Left forelimb (tissue), 1 donor: ENCODE measurements at regions not wholly inside any gene's neighbourhood (a gene's known extent, or its start where the extent isn't known, plus 50 kb on each side); places are given as distances from the start of the nearest gene placed in this dataset.
A peak's percentile ranks its signal among the peaks of the same experiment; 100 is the strongest.

Experiments used
- DNase-seq: peaks from one replicate; pipeline ENCODE4 v3.0.0-alpha.2; 2018; ENCODE audit warnings: low spot score

DNA sequence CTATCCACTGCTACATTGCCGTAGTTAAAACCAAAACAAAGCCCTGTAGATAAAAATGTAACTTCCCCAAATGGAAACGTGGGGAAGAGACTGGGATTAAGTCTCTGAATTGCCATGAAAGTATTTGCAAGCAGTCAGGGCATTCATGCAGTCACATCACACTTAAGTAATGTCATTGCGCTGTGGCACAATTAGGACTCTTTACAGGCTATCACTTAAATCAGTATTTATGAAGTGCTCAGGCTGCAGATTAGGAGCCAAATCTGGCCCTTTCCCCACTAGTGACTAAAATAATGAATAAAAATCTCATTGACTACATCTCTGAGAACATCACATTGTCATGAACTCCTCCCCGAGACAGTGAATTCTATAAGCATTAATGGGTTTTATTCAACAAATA is 300.9 kb downstream of the ICOS start:
- no peak for DNase-seq

DNA sequence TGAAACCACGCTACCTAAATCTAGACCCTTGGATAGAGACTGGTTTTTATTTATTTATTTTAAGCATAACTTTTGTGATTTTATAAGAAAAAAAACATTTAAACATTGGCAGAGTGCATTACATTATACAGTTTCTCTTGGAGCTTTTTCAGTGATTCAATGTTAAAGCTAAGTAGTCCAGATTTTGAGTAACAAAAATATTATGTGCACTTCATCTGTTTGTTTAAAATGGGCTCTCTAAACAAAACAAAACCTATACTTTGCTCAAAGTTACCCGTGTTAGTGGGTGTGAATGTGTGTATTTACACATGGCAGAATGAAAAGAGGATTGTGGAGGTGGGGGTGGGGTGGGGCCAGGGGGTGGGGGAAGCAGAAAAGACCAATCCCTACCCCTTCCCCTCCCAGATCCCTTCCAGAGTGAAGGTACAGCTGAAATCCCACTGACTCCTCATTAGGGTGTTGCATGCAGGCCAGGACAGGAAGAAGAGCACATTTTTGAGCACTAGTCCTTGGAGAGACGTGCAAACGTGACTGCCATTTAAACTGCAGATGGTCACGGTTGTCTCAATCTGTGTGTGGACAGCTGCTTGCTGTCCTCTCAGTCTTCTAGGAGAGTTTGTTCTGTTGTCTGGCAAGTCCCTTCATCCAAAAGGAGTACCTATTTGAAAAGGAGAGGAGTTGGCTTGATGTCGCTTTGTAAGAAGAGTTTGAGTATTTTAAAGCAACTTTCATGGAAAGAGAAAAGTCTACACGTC is 303.0 kb downstream of the ICOS start:
- DNase-seq = no peak

DNA sequence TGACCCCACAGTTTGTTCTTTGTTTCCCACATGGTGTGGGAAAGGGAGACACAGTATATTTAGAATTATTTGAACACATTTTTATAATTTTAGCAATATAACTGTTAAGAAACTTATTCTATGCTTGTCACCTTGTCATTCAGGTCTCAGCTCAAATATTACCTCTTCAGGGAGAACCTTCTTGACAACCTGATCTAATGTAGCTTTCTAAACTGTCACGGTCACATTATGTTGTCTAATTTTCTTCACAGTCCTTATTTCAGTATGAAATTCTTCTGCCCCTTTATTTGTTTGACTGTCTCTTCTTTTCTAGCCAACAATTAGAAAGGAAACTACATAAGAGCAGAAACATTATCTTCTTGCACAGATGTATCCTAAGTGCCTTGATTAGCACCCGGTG is 304.3 kb upstream of the PARD3B start:
- no peak for DNase-seq

DNA sequence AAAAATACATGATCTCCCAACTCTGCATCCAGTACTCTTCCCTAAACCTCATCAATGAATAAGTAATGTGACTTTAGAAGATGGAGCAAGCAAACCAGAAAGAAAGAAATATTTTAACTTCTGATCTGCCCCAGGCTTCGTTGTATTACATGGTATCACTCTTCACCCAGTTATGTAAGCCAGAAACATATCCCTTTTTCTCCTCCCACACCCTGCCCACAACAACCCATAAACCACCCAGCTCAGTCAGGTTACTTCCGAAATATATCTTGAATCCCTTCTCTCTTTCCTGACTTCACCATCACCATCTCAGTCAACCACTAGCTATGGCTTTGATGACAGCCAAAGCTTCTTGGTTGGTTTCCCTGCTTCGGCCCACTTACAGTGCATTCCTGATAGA is 295.8 kb upstream of the PARD3B start:
- DNase-seq = no peak

DNA sequence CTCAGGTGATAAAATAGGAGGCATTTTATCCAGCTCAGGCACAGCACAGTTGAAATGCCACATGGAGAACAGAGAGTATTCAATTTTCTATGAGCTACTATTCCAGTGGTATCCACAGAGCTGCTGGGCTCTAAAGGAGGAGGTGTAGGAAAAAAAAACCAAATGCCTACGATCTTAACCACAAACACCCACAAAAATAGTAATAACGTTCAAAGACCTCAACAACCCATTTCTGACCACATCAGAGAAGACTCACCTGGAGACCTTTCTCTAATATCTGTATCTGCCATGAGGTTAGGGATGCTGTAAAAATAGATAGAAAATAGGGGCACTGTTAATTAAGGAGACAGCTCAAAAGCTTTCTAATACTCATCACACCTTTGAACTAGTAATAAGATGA is 294.6 kb upstream of the PARD3B start:
- no peak for DNase-seq

DNA sequence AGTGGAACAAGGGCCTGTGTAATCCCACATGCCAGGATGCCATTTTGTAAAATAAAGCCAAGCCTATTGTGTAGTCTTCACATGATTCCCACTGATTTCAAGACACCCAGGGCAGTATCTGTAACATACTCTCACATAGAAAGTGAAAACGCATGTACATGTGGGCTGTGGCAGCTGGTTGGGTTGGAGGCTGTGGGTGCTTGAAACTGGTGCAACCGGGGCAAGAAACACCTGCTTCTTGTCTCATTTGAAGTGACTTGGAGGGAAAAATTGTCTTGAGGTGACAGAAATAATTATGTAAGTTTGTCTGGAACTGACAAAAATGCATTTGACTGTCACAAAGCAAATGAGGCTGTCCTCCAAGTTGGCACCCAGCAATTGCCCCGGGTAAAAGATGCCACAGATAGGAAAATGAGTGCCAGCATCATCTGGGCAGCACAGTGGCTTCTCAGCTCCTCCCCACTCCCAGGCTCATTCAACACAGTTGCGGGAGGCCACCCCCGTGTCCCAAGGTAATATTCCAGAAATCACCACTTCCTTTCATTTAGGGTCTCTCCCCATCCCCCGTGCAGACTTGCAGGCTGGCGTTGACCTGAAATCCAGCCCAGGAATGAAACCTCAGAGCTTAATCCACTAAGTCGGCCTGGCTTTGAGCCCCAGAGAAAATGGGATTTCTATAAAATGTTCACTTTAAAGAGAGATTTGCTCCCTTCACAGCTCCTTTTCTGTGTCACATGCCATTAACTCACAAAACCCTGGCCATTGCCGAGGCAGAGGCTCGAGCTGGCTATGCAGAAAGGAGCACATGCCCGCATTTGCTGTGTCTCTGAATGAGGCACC is 293.9 kb upstream of the PARD3B start:
- DNase-seq = no peak

DNA sequence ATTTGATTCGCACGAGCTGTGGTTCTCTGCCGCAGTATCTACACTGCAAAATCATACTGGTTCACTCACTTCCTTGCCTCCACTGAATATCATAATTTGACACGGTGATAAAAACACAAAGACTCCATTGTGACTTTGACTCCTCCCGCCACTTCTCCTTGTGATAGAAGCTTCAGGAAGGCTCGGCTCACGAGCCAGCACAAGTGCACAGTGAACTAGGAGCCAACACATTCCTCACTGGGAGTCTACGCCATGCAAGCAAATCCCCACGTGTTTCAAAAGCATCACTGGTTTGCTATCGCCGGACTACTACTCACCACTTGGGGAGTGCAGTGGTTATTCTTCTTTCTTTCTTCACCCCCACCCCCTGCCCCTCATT is 293.3 kb upstream of the PARD3B start:
- no peak for DNase-seq

DNA sequence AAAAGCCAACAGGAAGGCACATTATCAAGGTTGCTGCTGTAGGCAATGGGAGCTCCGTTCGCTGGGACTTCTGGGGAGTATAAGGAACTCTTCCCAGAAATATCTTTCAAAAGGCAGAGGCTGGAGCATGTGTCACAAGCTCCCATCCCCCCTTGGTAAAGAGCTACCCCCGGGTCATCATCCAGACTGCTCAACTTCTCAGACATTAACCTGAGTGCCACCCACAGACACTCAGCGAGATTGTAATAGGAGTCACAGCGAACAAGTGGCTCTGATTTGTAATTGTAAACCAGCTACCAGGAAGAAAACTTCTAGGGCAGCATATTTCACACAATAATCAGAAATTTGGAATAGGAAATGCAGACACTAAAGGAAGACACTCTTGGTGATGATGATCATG is 290.2 kb upstream of the PARD3B start:
- no peak for DNase-seq

DNA sequence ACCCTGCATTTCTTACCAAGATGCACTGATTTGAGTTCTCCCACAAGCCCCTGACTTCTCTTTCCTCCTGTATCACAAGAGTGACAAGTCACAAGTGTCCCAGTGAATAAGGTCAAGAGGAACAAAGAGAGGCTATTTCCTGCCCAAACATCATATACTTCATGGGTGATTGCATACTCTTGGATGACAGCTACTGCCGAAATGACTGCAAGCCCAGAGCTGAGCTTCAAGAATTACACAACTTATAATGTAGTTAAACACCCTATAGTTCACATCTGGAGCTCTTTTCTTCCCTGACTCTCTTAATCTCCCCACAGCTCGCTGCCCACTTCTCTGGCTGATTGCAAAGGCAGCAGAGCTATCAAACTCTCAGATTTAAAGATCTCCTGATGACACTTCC is 289.7 kb upstream of the PARD3B start:
- DNase-seq = no peak

DNA sequence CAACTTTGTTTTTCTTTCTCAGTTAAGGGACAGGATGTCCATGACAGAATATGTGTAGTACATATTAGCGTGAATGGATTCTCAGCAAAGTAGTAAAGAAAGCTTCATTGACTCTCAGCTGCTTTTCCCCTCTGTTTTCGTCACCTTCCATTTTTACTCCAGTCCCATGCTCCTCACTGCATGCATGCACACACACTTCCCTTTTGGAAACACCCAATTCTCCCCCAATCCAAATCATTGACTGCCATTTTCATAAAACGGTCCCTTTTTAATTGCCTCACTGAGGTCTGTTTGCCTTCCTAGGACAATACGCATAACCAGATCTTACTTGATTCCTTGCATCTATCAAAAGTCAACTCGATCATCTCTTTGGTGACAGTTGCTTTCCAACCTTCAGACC is 287.5 kb upstream of the PARD3B start:
- no peak for DNase-seq

DNA sequence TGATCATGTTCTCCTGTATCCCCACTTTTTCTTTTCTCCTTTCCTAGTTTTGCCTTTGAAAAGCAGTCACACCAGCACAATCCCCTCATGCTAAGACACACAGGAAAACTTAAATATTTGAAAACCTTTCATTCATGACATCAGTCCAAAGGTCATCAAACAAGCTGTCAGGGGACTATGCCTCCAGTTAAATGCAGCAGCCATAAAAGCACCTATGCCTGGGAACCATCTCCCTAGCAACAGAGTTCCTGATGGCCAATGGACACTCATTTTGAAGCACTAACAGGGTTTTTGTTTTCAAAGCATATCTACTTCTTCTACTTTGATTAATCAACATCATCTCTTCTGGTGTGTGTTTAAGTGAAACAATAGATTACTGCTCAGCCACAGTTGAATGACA is 286.4 kb upstream of the PARD3B start:
- DNase-seq = no peak

DNA sequence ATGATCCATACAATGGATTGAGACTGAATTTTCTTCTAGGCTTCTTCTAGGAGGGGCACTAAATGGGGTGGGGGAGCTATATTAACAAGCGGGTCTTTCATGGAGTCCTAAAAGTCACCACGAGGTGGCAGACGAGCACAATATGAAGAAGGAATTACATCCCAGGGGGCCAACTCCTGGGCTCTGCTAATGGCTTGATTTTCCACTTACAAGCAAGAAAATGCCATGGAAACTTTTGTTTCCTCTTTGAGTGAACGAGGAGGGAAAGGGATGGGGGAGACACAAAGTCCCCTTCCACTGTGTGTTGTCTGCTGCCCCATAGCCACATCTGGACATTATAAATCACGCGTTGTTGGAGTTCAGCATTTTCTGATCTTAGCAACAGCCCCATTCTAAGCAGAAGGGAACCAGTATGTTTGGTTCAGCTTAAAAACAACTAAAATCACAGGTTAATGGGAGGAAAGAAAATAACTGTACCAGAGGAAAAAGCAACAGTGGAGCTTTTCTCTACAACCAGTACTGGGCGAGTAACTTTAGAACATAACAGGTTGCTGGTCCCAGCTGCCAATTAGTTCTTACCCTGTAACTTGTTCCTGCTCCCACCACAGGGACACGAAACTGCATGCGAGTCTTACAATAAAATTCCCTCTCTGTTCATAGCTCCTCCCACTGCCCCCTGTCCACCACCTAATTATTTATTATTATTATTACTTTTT is 285.0 kb upstream of the PARD3B start:
- peak; percentile 75 for DNase-seq

DNA sequence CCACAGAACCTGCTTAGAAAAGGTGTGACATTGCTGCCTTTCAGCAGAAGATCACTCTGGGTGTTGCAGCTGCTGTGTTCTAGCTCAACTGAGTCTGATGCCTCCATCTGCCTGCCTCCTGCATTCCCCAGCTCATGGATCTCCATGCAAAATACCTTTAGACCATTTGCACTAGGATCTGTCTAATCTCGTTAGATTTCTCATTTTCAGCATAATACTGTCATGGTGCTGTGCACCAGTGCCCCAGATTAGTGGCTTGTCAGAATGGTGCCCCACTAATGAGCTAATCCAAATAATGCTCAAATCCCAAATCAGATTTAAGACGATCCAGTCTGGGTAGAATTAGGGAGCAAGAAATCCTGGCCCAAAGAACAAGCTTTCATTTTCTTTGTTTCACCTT is 284.4 kb upstream of the PARD3B start:
- no peak for DNase-seq

DNA sequence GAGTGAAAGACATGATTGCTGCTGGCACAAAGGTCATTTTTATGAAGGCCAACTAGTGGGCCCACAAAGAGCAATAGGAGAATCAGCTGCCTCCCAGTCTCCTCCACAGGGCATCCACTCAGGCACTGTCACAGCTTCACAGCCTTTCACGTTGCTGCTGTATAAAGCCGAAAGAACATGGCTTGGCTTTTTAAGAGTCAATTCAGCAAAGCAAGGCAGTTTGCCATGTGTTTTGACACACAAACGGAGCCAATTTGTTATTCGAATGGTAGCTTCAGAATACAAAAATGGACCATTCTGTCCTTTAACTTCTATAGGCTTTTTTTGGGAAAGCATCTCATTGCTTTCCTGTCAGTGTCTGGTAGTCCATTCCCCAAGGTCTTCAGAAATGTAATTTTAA is 283.4 kb upstream of the PARD3B start:
- no peak for DNase-seq

DNA sequence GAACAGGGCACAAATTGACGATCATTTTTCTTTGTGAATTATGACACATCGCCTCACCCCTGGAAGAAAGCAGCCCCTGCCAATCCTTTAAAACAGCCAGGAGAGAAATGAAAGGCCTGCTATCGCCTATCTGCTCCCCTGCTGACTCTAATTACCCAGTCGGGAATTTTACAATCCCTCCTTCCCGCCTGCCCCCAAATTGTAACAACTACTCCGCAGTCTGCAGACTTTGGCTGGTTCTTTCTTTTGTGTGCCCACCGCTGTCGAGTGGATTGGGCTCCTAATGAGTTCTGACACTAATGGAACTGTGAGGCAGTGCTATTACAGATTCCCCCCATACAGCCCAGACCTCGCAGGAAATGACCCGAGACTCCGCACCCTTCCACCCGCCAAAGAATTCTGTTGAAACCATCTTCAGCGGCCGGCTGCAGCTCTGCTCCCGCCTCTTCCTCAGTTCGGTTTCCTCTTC is 281.2 kb upstream of the PARD3B start:
- DNase-seq = no peak

DNA sequence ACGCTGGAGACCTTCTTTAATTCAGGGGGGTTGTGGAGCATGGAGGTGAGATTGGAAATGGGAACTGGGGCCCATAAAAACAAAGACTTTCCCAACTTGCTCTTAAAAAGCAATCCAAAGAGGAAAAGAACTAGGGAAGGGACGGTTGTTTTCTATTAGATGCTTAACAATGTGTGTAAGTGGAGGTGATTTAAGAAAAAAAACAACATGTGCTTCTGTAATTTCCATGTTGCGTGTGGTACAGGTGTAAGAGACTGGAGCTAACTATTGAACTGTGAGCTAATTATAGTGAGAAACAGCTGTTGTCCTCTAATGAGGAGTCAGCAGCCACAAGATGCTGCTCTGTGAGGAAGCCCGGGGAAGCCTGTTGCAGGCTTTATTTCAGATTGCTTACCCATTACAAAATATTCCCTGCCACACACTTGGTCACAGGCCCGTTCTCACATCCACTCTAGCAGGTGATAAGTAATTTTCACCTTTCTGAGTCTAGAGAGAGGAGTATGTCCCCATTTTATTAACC is 280.6 kb upstream of the PARD3B start:
- DNase-seq = no peak

DNA sequence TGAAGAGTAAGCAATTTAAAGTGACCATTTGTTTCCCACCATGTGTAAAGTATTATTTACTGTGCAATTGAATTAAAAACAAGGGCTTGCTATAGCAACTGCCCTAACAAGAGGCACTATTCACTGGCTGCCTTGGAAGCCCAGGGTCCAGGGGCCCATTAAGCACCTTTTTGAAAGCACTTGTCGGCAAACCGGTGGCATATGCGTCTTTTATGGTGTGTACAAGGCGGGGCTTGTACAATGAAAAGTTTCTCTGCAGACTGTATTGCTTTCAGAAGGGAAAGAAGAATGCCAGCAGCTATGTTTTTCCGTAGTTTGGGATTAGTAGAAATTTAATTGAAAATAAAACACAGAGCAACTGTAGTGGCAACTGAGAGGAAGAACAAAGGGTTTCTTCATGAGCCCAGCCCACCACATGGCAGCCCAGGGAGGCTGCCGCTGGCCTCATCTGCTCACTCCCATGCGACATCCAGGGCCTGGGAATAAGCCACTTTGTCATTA is 279.5 kb upstream of the PARD3B start:
- DNase-seq = no peak

DNA sequence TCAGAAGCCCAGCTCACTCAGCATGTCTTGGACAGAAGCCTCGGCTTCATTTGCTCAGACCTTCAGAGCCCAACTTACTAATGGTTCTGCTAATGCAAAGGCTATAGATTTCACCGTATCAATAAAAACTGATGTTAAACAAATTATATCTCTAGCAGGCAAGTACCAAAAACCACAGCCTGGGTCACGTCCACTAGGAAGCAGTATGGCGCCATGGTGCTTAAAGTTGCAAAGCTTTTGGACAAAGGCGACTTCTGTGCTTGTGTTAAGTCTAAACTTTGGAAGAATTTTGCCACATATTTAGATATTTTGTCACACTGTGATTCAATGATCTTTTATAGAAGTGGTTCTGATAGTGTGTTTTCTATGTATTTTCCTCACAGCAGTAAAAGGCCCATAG is 276.8 kb upstream of the PARD3B start:
- no peak for DNase-seq

DNA sequence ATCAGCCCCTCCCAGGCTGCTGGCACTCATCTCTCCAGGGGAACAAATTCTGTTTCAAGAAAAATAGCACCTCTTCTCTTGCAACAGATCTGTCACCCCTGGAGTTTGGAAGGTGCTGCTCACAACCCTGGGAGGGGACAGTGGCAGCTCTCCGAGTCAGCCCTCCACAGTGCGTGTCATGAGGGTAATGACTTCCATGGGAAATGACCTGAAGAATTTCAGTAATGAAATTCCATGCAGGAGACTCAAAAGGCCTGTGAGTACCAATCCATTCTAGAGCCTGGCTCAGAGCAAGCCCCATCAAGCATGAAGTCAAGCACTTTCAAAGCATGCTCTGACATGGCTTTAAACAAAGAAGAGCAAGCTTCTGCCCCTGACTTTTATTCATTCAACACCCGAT is 276.3 kb upstream of the PARD3B start:
- DNase-seq = no peak

DNA sequence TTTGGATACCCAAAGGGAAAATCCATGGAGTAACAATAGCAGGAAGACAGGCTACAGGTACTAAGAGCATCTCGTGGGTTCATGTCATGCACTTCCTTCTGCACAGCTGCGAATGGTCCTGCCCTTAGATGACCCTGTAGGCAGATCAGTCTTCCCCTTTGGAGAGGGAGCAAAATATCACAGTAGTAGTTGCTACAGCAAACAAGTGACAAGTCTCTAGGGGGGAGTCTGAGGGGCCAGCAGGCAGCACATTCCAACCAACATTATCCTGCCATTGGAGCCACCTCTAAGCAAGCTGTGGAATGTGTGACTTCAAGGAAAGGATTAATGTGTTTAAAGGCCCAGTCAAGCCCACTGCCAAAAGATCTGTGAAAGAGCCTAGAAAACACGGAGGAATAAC is 273.2 kb upstream of the PARD3B start:
- DNase-seq = no peak

DNA sequence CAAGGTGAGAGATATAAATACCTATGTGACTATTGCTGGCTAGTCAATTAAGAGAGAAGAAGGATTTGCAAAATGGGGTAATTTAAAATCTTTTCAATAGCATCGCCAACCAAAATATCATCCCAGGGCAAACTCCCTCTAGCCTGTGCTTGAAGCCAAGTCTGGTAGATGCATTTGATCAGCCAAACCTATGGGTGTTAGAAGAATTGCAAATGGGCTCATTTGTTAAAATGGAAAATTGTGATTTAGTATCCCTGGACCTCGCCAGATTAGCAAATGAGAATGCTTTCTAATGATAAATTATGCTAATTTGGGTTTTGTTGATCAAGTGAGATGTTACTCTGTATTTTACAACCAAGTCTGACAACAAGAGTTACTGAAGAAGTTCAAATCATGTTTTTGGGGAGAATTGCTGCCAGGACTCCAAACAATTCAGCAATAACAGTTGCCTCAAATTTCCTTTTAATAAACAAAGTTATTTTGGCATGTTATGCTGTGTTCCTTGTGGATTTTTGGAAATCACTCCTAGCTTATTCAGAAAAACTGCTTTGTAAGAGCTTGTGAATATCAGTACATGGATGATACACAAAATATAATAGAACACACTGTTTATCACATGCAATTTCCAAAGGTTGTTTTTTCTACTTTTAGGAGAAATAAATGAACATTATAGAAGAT is 272.5 kb upstream of the PARD3B start:
- no peak for DNase-seq

DNA sequence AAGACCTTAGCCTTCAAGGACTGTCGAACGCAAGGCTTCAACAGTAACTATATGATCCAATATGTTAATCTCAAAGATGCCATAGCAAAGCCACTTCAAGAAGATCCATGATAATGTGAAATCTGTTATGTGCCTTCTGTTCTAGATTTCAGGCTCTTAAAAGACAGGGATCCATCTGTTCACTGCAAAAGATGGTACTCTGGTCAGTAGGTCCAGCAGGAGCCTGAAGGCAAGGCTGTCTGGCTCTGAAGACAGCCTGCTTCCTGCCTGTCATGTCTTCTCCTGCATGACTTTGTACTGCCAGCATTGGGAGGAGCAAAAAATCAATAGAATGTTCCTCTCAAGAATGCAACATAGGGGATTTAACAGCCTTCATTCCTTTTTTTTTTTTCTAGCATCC is 270.8 kb upstream of the PARD3B start:
- DNase-seq = no peak
